ENCODE measurements at regions not wholly inside any gene's neighbourhood (a gene's known extent, or its start where the extent isn't known, plus 50 kb on each side); places are given as distances from the start of the nearest gene placed in this dataset.

- Histone ChIP-seq H3K4me3 (no peak overlapping the region), H3K9me3 (no peaks in the 10 kb centered on the region), H3K27me3 (no peaks in the 10 kb centered on the region), H3K4me1 (no peaks in the 10 kb centered on the region), H3K36me3 (no peaks in the 10 kb centered on the region), H3K27ac (no peak overlapping the region)
- TF ChIP-seq POLR2A (IDR thresholded peaks at IDR 0.05) (no peak), CTCF (IDR thresholded peaks at IDR 0.05) (no peak)
- DNase-seq = no peak
Measured at GRCh38 chr2:71815701-71816474, 331.8 kb downstream of the CYP26B1 start.

- Histone ChIP-seq H3K27me3 (no peaks in the 10 kb centered on the region), H3K27ac (no peak overlapping the region), H3K9me3 (no peaks in the 10 kb centered on the region), H3K4me3 (no peak overlapping the region), H3K4me1 (no peaks in the 10 kb centered on the region), H3K36me3 (no peaks in the 10 kb centered on the region)
- no peak for DNase-seq
- TF ChIP-seq CTCF (IDR thresholded peaks at IDR 0.05) = no peak
- no peak for TF ChIP-seq POLR2A (IDR thresholded peaks at IDR 0.05)
Measured at GRCh38 chr2:71814885-71815284, 332.8 kb downstream of the CYP26B1 start.

- Histone ChIP-seq H3K9me3 (no peaks in the 10 kb centered on the region), H3K4me1 (no peaks in the 10 kb centered on the region), H3K36me3 (no peaks in the 10 kb centered on the region), H3K4me3 (no peak overlapping the region), H3K27me3 (no peaks in the 10 kb centered on the region), H3K27ac (no peak overlapping the region)
- no peak for DNase-seq
- TF ChIP-seq CTCF (IDR thresholded peaks at IDR 0.05) = no peak
- no peak for TF ChIP-seq POLR2A (IDR thresholded peaks at IDR 0.05)
Measured at GRCh38 chr2:71813807-71814470, 333.7 kb downstream of the CYP26B1 start.

- Histone ChIP-seq H3K9me3 (no peaks in the 10 kb centered on the region), H3K36me3 (no peaks in the 10 kb centered on the region), H3K27ac (no peak overlapping the region), H3K27me3 (no peaks in the 10 kb centered on the region), H3K4me3 (no peak overlapping the region), H3K4me1 (no peaks in the 10 kb centered on the region)
- no peak for DNase-seq
- TF ChIP-seq POLR2A (IDR thresholded peaks at IDR 0.05) (no peak), CTCF (IDR thresholded peaks at IDR 0.05) (no peak)
Measured at GRCh38 chr2:71813315-71813714, 334.3 kb downstream of the CYP26B1 start.

- no peak for TF ChIP-seq CTCF (IDR thresholded peaks at IDR 0.05)
- TF ChIP-seq POLR2A (IDR thresholded peaks at IDR 0.05) = no peak
- Histone ChIP-seq H3K27ac (no peak overlapping the region), H3K4me1 (no peaks in the 10 kb centered on the region), H3K4me3 (no peak overlapping the region), H3K27me3 (no peaks in the 10 kb centered on the region), H3K9me3 (no peaks in the 10 kb centered on the region), H3K36me3 (no peaks in the 10 kb centered on the region)
- no peak for DNase-seq
Measured at GRCh38 chr2:71812736-71813135, 334.9 kb downstream of the CYP26B1 start.

All from Peyer's patch (tissue), 4 donors.